NT2/D1 (cell line): ENCODE measurements at regions not wholly inside any gene's neighbourhood (a gene's known extent, or its start where the extent isn't known, plus 50 kb on each side); places are given as distances from the start of the nearest gene placed in this dataset.

ENCODE experiments used
- DNase-seq: peaks from one replicate; pipeline ENCODE4 v3.0.0-alpha.2; 2011; ENCODE audit warnings: low read depth, low spot score
- H3K27me3 ChIP-seq: 2 replicates; pipeline ENCODE4 v1.6.0; 2011; ENCODE audit warnings: mild to moderate bottlenecking; ENCODE audit not compliant: insufficient read length, insufficient read depth
- H3K36me3 ChIP-seq: 2 replicates; pipeline ENCODE4 v1.6.1; 2011; ENCODE audit warnings: mild to moderate bottlenecking, low read length, mixed read lengths; ENCODE audit not compliant: insufficient read depth, insufficient read length
- H3K4me1 ChIP-seq: 2 replicates; pipeline ENCODE4 v1.5.1; 2011; ENCODE audit not compliant: insufficient read depth, insufficient read length
- H3K4me3 ChIP-seq: 2 replicates; pipeline ENCODE4 v1.5.1; 2011; ENCODE audit warnings: low read depth; ENCODE audit not compliant: insufficient read length
- H3K9ac ChIP-seq: 2 replicates; pipeline ENCODE4 v1.6.0; 2011; ENCODE audit warnings: low read depth; ENCODE audit not compliant: insufficient read length
- H3K9me3 ChIP-seq: 2 replicates; pipeline ENCODE4 v1.5.1; 2011; ENCODE audit warnings: mild to moderate bottlenecking, low read length; ENCODE audit not compliant: insufficient read depth
- SUZ12 ChIP-seq: IDR thresholded peaks from 2 replicates; pipeline ENCODE4 v1.6.1; 2011; ENCODE audit not compliant: insufficient read length, insufficient read depth; ENCODE audit errors: extremely low read depth
- YY1 ChIP-seq: IDR thresholded peaks from 2 replicates; pipeline ENCODE4 v1.6.1; 2011; ENCODE audit not compliant: insufficient read length, insufficient read depth
- ZNF274 ChIP-seq: IDR thresholded peaks from 2 replicates; pipeline ENCODE4 v1.6.1; 2011; ENCODE audit warnings: mild to moderate bottlenecking, low read depth, low read length

DNA sequence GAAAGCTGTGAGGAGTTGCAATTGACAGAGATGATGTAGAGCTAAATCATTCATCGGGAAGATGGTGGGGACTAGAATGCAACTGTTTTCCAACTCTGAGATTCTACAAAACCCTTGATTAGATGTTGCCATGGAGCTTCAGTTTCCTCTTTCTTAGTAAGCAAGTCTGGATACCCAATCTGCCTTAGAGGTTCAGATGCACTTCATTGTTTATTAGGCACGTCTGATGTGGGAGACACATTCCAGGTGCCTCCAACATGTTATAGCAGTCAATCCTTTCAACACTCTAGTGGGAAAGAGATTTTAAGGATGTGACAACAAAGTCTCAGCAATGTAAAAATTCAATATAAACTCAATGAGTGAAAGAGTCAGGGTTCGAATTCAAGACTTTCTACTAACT lies 291.3 kb upstream of the PHYHIPL start:
- H3K9ac ChIP-seq = no peak overlapping the region
- no peaks in the 10 kb centered on the region for H3K36me3 ChIP-seq
- no peak overlapping the region for H3K4me3 ChIP-seq
- no peaks in the 10 kb centered on the region for H3K27me3 ChIP-seq
- TF ChIP-seq ZNF274 = no peak
- no peak for TF ChIP-seq SUZ12
- no peak for TF ChIP-seq YY1
- no peaks in the 10 kb centered on the region for H3K4me1 ChIP-seq
- DNase-seq = no peak
- H3K9me3 ChIP-seq = no peaks in the 10 kb centered on the region

DNA sequence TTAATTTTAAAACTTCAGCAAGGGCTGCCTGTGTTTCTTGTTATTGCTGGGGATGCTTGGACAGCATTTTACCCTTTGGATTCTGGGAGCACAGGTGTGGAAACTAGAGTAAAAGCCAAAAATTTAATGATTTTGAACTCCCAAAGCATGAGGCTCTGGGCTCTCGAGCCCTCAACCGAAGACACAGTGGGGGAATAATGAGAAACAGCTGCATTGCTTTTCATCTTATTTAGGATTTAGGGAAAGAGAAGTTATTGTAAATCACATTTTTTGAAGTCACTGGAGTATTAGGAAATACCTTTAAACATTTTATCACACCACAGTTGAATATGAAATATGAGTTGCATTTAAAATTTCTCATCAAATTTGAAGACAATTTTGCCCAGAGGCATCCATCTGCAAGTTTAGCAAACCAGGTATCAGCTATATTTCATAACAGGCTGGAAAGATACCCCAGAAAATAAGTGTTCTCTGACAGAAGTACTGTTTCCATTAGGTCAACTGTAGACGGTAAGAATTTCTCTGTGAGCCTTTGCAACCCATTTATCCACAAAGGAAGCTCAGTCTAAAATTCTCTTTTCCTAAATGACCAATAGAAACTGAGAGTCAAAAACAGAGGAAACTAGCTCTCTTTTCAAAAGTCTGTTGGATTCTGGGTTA lies 290.6 kb upstream of the PHYHIPL start:
- no peak for TF ChIP-seq YY1
- DNase-seq = no peak
- Histone ChIP-seq H3K4me3 (no peak overlapping the region), H3K36me3 (no peaks in the 10 kb centered on the region), H3K4me1 (no peaks in the 10 kb centered on the region), H3K9me3 (no peaks in the 10 kb centered on the region), H3K9ac (no peak overlapping the region), H3K27me3 (no peaks in the 10 kb centered on the region)

DNA sequence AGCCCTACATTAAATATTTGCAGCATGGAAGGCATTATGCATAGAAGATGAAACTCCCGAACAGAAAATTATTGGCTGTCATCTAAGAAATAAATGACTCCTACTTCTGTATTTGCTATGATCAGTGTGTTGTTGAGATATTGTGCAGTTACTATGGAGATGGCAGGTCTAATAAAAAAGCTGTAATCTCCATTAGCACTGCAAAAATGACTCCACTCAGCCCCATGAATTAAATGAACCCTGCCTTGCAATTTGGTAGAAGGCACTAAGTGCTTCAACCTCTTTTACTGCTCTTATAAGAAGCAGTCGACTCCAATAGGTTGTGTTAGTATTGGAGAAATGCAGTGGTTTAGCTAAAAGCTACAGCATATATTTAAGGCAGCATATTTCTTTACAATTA lies 290.0 kb upstream of the PHYHIPL start:
- TF ChIP-seq SUZ12 = no peak
- TF ChIP-seq ZNF274 = no peak
- TF ChIP-seq YY1 = no peak
- Histone ChIP-seq H3K36me3 (no peaks in the 10 kb centered on the region), H3K4me3 (no peak overlapping the region), H3K4me1 (no peaks in the 10 kb centered on the region), H3K27me3 (no peaks in the 10 kb centered on the region), H3K9me3 (no peaks in the 10 kb centered on the region), H3K9ac (no peak overlapping the region)
- DNase-seq = no peak

DNA sequence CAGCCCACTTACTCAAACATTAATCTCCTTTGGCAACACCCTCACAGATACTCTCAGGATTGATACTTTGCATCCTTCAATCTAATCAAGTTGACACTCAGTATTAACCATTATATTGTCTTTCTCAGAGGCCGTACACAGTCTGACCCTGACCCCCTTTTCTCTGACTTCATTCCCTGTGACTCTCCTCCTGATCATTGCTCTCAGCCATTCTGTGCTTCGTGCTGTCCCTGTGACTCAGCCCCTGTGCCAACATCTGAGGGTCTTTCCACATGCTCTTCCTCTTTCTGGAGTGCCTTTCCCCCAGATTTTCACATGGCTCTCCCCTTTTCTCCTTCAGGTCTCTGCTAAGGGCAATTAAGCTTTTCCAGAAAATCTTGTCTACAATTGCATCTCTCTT lies 289.0 kb upstream of the PHYHIPL start:
- DNase-seq = no peak
- Histone ChIP-seq H3K4me1 (no peaks in the 10 kb centered on the region), H3K36me3 (no peaks in the 10 kb centered on the region)

DNA sequence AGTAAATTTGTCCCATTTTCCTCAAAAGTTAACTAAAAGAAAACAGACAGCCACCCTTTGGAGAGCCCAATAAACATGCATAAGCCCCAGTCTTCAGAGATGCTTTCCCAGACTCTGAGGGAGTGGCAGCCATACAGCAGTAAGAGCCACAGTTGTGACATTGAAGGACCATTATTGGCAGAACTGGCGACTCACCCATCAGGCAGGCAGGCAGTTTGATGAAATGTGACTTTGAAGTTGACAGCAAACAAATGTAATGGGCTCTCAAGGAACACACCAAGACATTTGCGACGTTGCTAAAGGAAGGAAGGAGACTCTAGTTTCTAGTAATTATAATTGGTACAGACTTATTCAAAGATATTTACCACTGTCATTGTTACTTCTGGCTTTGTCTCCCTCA lies 287.5 kb upstream of the PHYHIPL start:
- Histone ChIP-seq H3K4me1 (no peaks in the 10 kb centered on the region), H3K27me3 (no peaks in the 10 kb centered on the region), H3K9ac (no peak overlapping the region), H3K4me3 (no peak overlapping the region), H3K9me3 (no peaks in the 10 kb centered on the region), H3K36me3 (no peaks in the 10 kb centered on the region)
- no peak for DNase-seq
- no peak for TF ChIP-seq YY1
- TF ChIP-seq SUZ12 = no peak
- no peak for TF ChIP-seq ZNF274

More for the DNA sequence above, 289.0 kb upstream of the PHYHIPL start:
- Histone ChIP-seq H3K4me3 (no peak overlapping the region), H3K9ac (no peak overlapping the region), H3K9me3 (no peaks in the 10 kb centered on the region), H3K27me3 (no peaks in the 10 kb centered on the region)
- TF ChIP-seq SUZ12 (no peak), ZNF274 (no peak), YY1 (no peak)

DNA sequence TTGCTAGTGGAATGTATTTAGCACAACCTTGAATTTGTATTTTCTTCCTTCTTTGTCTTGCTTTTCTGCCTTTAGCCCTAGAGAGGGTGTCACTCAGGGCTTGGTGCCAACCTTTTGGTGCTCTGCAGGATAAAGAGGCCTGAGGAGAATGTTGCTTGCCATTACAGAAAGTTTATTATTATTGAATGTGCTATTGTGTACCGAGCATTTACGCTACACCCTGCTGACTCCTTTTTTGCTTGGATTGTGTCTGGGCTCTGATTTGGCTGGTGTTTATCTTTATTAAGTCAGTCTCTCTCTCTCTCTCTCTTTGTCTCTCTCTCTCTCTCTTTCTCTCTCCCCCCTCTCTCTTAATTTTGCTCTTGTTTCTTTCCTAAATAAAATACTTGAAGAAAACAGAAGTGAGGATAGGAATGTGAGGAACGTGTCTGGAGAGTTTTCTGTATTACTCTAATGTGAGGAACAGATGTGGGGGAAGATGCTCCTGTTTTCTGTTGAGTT lies 284.4 kb upstream of the PHYHIPL start:
- no peak for TF ChIP-seq YY1
- TF ChIP-seq SUZ12 = no peak
- Histone ChIP-seq H3K9me3 (no peaks in the 10 kb centered on the region), H3K9ac (no peak overlapping the region), H3K4me3 (no peak overlapping the region), H3K27me3 (no peaks in the 10 kb centered on the region), H3K36me3 (no peaks in the 10 kb centered on the region), H3K4me1 (peaks cover 2% of the 10 kb centered on the region)
- DNase-seq = no peak

DNA sequence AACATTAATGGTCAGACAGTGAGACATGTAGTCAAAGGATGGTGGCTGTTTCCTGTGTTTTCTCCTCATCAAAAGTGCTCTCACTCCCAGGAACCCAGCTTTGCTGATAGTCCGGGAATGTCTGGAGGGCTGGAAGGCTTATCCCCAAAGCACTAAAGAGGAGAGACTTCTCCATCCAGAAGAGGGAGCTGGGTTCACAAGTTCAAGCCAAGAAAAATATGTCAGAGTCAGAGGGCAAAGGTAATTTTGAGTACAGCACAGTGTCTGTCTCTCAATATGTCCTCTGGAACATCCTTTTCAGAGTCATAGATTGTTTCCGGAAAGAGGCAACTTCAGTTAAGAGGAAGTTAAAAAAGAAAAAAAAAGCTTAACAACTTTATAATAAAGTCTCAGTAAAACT lies 281.5 kb upstream of the PHYHIPL start:
- no peaks in the 10 kb centered on the region; the same call in 1 of the 2 replicates for H3K9me3 ChIP-seq
- H3K36me3 ChIP-seq = no peaks in the 10 kb centered on the region
- TF ChIP-seq SUZ12 (no peak), ZNF274 (no peak), YY1 (no peak)
- H3K4me1 ChIP-seq = peaks cover 2% of the 10 kb centered on the region
- no peaks in the 10 kb centered on the region for H3K27me3 ChIP-seq
- H3K9ac ChIP-seq = no peak overlapping the region
- no peak overlapping the region for H3K4me3 ChIP-seq
- no peak for DNase-seq
